ENCODE measurements at regions not wholly inside any gene's neighbourhood (a gene's known extent, or its start where the extent isn't known, plus 50 kb on each side); places are given as distances from the start of the nearest gene placed in this dataset.

DNA sequence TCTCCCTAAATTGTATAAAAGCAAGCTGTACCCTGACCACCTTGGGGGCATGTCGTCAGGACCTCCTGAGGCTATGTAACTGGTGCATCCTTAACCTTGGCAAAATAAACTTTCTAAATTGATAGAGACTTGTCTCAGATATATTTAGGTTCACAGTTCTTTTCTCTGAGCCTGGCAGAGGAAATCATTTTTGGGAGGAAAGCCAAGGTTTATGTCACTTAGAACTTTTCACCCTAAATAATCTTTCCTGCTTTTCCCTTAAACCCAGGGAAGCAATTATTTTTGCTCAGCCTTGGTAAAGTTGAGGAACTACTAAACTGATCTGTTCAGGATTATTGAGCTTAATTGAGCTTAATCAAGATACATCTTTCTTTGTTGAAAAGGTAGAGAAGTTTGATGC, 608.9 kb downstream of the PDCD6IP start:
- TF ChIP-seq, protein P1, sequence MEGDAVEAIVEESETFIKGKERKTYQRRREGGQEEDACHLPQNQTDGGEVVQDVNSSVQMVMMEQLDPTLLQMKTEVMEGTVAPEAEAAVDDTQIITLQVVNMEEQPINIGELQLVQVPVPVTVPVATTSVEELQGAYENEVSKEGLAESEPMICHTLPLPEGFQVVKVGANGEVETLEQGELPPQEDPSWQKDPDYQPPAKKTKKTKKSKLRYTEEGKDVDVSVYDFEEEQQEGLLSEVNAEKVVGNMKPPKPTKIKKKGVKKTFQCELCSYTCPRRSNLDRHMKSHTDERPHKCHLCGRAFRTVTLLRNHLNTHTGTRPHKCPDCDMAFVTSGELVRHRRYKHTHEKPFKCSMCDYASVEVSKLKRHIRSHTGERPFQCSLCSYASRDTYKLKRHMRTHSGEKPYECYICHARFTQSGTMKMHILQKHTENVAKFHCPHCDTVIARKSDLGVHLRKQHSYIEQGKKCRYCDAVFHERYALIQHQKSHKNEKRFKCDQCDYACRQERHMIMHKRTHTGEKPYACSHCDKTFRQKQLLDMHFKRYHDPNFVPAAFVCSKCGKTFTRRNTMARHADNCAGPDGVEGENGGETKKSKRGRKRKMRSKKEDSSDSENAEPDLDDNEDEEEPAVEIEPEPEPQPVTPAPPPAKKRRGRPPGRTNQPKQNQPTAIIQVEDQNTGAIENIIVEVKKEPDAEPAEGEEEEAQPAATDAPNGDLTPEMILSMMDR (IDR thresholded peaks at IDR 0.05; ENCODE audit: poor library complexity, severe bottlenecking) = no peak
- TF ChIP-seq, protein P2, sequence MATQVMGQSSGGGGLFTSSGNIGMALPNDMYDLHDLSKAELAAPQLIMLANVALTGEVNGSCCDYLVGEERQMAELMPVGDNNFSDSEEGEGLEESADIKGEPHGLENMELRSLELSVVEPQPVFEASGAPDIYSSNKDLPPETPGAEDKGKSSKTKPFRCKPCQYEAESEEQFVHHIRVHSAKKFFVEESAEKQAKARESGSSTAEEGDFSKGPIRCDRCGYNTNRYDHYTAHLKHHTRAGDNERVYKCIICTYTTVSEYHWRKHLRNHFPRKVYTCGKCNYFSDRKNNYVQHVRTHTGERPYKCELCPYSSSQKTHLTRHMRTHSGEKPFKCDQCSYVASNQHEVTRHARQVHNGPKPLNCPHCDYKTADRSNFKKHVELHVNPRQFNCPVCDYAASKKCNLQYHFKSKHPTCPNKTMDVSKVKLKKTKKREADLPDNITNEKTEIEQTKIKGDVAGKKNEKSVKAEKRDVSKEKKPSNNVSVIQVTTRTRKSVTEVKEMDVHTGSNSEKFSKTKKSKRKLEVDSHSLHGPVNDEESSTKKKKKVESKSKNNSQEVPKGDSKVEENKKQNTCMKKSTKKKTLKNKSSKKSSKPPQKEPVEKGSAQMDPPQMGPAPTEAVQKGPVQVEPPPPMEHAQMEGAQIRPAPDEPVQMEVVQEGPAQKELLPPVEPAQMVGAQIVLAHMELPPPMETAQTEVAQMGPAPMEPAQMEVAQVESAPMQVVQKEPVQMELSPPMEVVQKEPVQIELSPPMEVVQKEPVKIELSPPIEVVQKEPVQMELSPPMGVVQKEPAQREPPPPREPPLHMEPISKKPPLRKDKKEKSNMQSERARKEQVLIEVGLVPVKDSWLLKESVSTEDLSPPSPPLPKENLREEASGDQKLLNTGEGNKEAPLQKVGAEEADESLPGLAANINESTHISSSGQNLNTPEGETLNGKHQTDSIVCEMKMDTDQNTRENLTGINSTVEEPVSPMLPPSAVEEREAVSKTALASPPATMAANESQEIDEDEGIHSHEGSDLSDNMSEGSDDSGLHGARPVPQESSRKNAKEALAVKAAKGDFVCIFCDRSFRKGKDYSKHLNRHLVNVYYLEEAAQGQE (IDR thresholded peaks at IDR 0.05; ENCODE audit: borderline replicate concordance) = no peak
- no peak for TF ChIP-seq EZH2 (IDR thresholded peaks at IDR 0.05; ENCODE audit: borderline replicate concordance, insufficient read depth, low read length, poor library complexity, severe bottlenecking)

All from neural cell (in vitro differentiated cells).